Spleen (tissue), 7 donors: ENCODE measurements at regions not wholly inside any gene's neighbourhood (a gene's known extent, or its start where the extent isn't known, plus 50 kb on each side); places are given as distances from the start of the nearest gene placed in this dataset.
"Not testable (repeated sequence)": the region's sequence is repeated elsewhere in the genome, so short reads cannot be mapped to it uniquely, and the experiment has no call there.

ENCODE experiments used
- POLR2AphosphoS5 ChIP-seq, 3 donors: sonication (generic); formaldehyde crosslinking; IDR thresholded peaks; one replicate each; pipeline ENCODE4 v1.5.1; 2017; ENCODE audit warnings: antibody characterized with exemption in 3 of 3
- TF ChIP-seq, protein P1 (sequence below), 11 experiments: fragments of 200-600 bp in 7 of 11; fragments of 450-650 bp in 4 of 11; sonication (generic) in 4 of 11; IDR thresholded peaks in 8 of 11; conservative IDR thresholded peaks in 3 of 11; 1 replicate in 7 of 11; 2 replicates in 4 of 11; pipeline versions ENCODE4 v1.4.0 to v1.8.0; 2016 to 2021; ENCODE audit warnings: antibody characterized with exemption in 11 of 11, inconsistent platforms in 4 of 11, mild to moderate bottlenecking in 1 of 11
- donor health status: DM: no; HTN: no; CAD: no; lungs with moderate emphysema.
- donor health status: DM: no; HTN: no; CAD: no.
- donor health status: DM: no; HTN: no; CAD: no.

DNA sequence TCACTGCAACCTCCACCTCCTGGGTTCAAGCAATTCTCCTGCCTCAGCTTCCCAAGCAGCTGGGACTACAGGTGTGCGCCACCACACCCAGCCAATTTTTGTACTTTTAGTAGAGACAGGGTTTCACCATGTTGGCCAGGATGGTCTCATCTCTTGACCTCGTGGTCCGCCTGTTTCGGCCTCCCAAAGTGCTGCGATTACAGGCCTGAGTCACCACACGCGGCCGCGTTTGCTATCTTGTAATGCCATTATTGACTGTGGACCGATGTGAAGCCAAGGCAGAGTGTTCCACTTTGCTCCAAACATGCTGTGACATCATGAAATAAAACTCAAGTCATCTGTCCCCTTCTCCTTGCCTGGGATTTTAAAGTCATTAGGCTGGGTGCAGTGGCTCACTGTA lies 72.1 kb upstream of the CHD2 start:
- not testable (repeated sequence) for TF ChIP-seq POLR2AphosphoS5 (IDR thresholded peaks at IDR 0.05)
- TF ChIP-seq, protein P1, sequence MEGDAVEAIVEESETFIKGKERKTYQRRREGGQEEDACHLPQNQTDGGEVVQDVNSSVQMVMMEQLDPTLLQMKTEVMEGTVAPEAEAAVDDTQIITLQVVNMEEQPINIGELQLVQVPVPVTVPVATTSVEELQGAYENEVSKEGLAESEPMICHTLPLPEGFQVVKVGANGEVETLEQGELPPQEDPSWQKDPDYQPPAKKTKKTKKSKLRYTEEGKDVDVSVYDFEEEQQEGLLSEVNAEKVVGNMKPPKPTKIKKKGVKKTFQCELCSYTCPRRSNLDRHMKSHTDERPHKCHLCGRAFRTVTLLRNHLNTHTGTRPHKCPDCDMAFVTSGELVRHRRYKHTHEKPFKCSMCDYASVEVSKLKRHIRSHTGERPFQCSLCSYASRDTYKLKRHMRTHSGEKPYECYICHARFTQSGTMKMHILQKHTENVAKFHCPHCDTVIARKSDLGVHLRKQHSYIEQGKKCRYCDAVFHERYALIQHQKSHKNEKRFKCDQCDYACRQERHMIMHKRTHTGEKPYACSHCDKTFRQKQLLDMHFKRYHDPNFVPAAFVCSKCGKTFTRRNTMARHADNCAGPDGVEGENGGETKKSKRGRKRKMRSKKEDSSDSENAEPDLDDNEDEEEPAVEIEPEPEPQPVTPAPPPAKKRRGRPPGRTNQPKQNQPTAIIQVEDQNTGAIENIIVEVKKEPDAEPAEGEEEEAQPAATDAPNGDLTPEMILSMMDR (IDR thresholded peaks at IDR 0.05 in 8 of 11, conservative IDR thresholded peaks at IDR 0.05 in 3 of 11), result not testable (repeated sequence)
